Stimulated activated naive CD8-positive, alpha-beta T cell treated with anti-CD3 and anti-CD28 coated beads, Interleukin-15, amount 100 ng/mL, for 72 hours (primary cell): ENCODE measurements at regions not wholly inside any gene's neighbourhood (a gene's known extent, or its start where the extent isn't known, plus 50 kb on each side); places are given as distances from the start of the nearest gene placed in this dataset.
"Not testable (repeated sequence)": the region's sequence is repeated elsewhere in the genome, so short reads cannot be mapped to it uniquely, and the experiment has no call there.

Source experiments
- ATAC-seq: fragments of 150-1000 bp; cut with Tn5 transposase; 2 replicates; pipeline ENCODE4 v1.10.0; 2021; ENCODE audit warnings: mild to moderate bottlenecking, moderate library complexity
- DNase-seq, 2 donors: peaks; one replicate each; pipeline ENCODE4 v3.0.0; 2021 to 2022
- H3K27ac Mint-ChIP-seq, 2 donors: one replicate each; pipeline ENCODE4 v1.8.0; 2022; ENCODE audit warnings: mild to moderate bottlenecking in 2 of 2, mixed read lengths in 2 of 2, moderate library complexity in 2 of 2
- H3K27me3 Mint-ChIP-seq: one replicate; pipeline ENCODE4 v1.8.0; 2022; ENCODE audit warnings: mixed read lengths
- H3K4me1 Mint-ChIP-seq: one replicate; pipeline ENCODE4 v1.8.0; 2022; ENCODE audit warnings: mild to moderate bottlenecking, mixed read lengths
- H3K4me3 Mint-ChIP-seq, 2 donors: one replicate each; pipeline ENCODE4 v1.8.0; 2022; ENCODE audit warnings: mild to moderate bottlenecking in 2 of 2, mixed read lengths in 2 of 2, moderate library complexity in 1 of 2
- H3K9me3 Mint-ChIP-seq, 2 donors: one replicate each; pipeline ENCODE4 v1.8.0; 2022; ENCODE audit warnings: mixed read lengths in 2 of 2

GRCh38 chr4:130722361-130722760 is 1626.4 kb downstream of the C4orf33 start:
- no peaks in the 10 kb centered on the region for H3K4me1 Mint-ChIP-seq
- ATAC-seq (no peak), DNase-seq (no peak)
- peaks cover 4 to 5% of the 10 kb centered on the region in 2 donors for H3K9me3 Mint-ChIP-seq
- H3K27me3 Mint-ChIP-seq = no peaks in the 10 kb centered on the region
- H3K27ac Mint-ChIP-seq = no peak overlapping the region
- H3K4me3 Mint-ChIP-seq = no peak overlapping the region

GRCh38 chr4:130736436-130737185 is 1640.7 kb downstream of the C4orf33 start:
- ATAC-seq (no peak), DNase-seq (no peak)
- Mint-ChIP-seq H3K4me1 (no peaks in the 10 kb centered on the region), H3K27me3 (no peaks in the 10 kb centered on the region), H3K4me3 (no peak overlapping the region), H3K27ac (no peak overlapping the region), H3K9me3 (peaks cover 15 to 30% of the 10 kb centered on the region in 2 donors)

- DNase-seq = no peak
- no peak overlapping the region for H3K4me3 Mint-ChIP-seq
- no peak for ATAC-seq
- H3K4me1 Mint-ChIP-seq = no peaks in the 10 kb centered on the region
- no peak overlapping the region for H3K27ac Mint-ChIP-seq
- H3K27me3 Mint-ChIP-seq = no peaks in the 10 kb centered on the region
- peaks cover 20 to 37% of the 10 kb centered on the region in 2 donors for H3K9me3 Mint-ChIP-seq
These were observed 1642.3 kb downstream of the C4orf33 start for GRCh38 chr4:130738233-130738632.

GRCh38 chr4:130747842-130748241 is 1651.9 kb downstream of the C4orf33 start:
- H3K9me3 Mint-ChIP-seq = peaks cover 6 to 7% of the 10 kb centered on the region in 2 donors
- no peaks in the 10 kb centered on the region for H3K4me1 Mint-ChIP-seq
- H3K27ac Mint-ChIP-seq = no peak overlapping the region
- no peak overlapping the region for H3K4me3 Mint-ChIP-seq
- ATAC-seq (no peak), DNase-seq (no peak)
- H3K27me3 Mint-ChIP-seq = no peaks in the 10 kb centered on the region

GRCh38 chr4:130753926-130754325 is 1658.0 kb downstream of the C4orf33 start:
- Mint-ChIP-seq H3K4me1 (no peaks in the 10 kb centered on the region), H3K27ac (no peak overlapping the region), H3K9me3 (peaks cover 5 to 14% of the 10 kb centered on the region in 2 donors), H3K27me3 (no peaks in the 10 kb centered on the region), H3K4me3 (no peak overlapping the region)
- ATAC-seq = no peak
- DNase-seq = no peak

- Mint-ChIP-seq H3K4me1 (no peaks in the 10 kb centered on the region), H3K27ac (no peak overlapping the region), H3K27me3 (no peaks in the 10 kb centered on the region), H3K9me3 (peaks cover 5 to 6% of the 10 kb centered on the region in 2 donors), H3K4me3 (no peak overlapping the region)
- ATAC-seq (no peak), DNase-seq (no peak)
These were observed 1664.3 kb downstream of the C4orf33 start for GRCh38 chr4:130760246-130760645.

- DNase-seq, ATAC-seq, H3K27ac Mint-ChIP-seq, H3K4me1 Mint-ChIP-seq, H3K27me3 Mint-ChIP-seq, H3K4me3 Mint-ChIP-seq: not testable (repeated sequence)
- peaks cover 11 to 39% of the 10 kb centered on the region in 2 donors for H3K9me3 Mint-ChIP-seq
These were observed 1671.4 kb downstream of the C4orf33 start for GRCh38 chr4:130767384-130767783.

- not testable (repeated sequence) for H3K4me3 Mint-ChIP-seq, ATAC-seq, H3K4me1 Mint-ChIP-seq, H3K27me3 Mint-ChIP-seq, H3K27ac Mint-ChIP-seq, DNase-seq
- H3K9me3 Mint-ChIP-seq = peaks cover 23 to 33% of the 10 kb centered on the region in 2 donors
These were observed 1677.0 kb downstream of the C4orf33 start for GRCh38 chr4:130772966-130773365.

GRCh38 chr4:130808492-130808891 is 1712.5 kb downstream of the C4orf33 start:
- DNase-seq (no peak), ATAC-seq (no peak)
- no peaks in the 10 kb centered on the region for H3K4me1 Mint-ChIP-seq
- no peaks in the 10 kb centered on the region for H3K9me3 Mint-ChIP-seq
- H3K27me3 Mint-ChIP-seq = no peaks in the 10 kb centered on the region
- H3K27ac Mint-ChIP-seq = no peak overlapping the region
- H3K4me3 Mint-ChIP-seq = no peak overlapping the region

- Mint-ChIP-seq H3K27ac (no peak overlapping the region), H3K4me3 (no peak overlapping the region), H3K27me3 (no peaks in the 10 kb centered on the region), H3K9me3 (peaks cover 4 to 13% of the 10 kb centered on the region in 2 donors), H3K4me1 (no peaks in the 10 kb centered on the region)
- no peak for ATAC-seq
- DNase-seq = no peak
These were observed 1716.3 kb downstream of the C4orf33 start for GRCh38 chr4:130812117-130812765.

GRCh38 chr4:130814896-130815295 is 1718.9 kb downstream of the C4orf33 start:
- no peaks in the 10 kb centered on the region for H3K27me3 Mint-ChIP-seq
- ATAC-seq (no peak), DNase-seq (no peak)
- H3K27ac Mint-ChIP-seq = no peak overlapping the region
- no peak overlapping the region for H3K4me3 Mint-ChIP-seq
- peaks cover 4 to 13% of the 10 kb centered on the region in 2 donors for H3K9me3 Mint-ChIP-seq
- no peaks in the 10 kb centered on the region for H3K4me1 Mint-ChIP-seq

- Mint-ChIP-seq H3K9me3 (peaks cover 7% of the 10 kb centered on the region in 2 donors), H3K4me1 (no peaks in the 10 kb centered on the region)
These were observed 1724.5 kb downstream of the C4orf33 start for GRCh38 chr4:130820448-130820847.

GRCh38 chr4:130825284-130825683 is 1729.3 kb downstream of the C4orf33 start:
- Mint-ChIP-seq H3K27ac (no peak overlapping the region), H3K4me1 (no peaks in the 10 kb centered on the region), H3K27me3 (no peaks in the 10 kb centered on the region), H3K4me3 (no peak overlapping the region), H3K9me3 (peaks cover 8 to 12% of the 10 kb centered on the region in 2 donors)
- DNase-seq (no peak), ATAC-seq (no peak)

More at GRCh38 chr4:130820448-130820847, 1724.5 kb downstream of the C4orf33 start:
- DNase-seq (no peak), ATAC-seq (no peak)
- no peak overlapping the region for H3K4me3 Mint-ChIP-seq
- H3K27ac Mint-ChIP-seq = no peak overlapping the region
- no peaks in the 10 kb centered on the region for H3K27me3 Mint-ChIP-seq

GRCh38 chr4:130850019-130850524 is 1754.1 kb downstream of the C4orf33 start:
- Mint-ChIP-seq H3K9me3 (peaks cover 0 to 8% of the 10 kb centered on the region in 2 donors), H3K4me3 (no peak overlapping the region), H3K27ac (no peak overlapping the region), H3K27me3 (no peaks in the 10 kb centered on the region), H3K4me1 (no peaks in the 10 kb centered on the region)
- no peak for ATAC-seq
- DNase-seq = no peak

GRCh38 chr4:130851107-130851506 is 1755.2 kb downstream of the C4orf33 start:
- no peak for ATAC-seq

GRCh38 chr4:130851932-130852331 is 1756.0 kb downstream of the C4orf33 start:
- no peaks in the 10 kb centered on the region for H3K4me1 Mint-ChIP-seq
- ATAC-seq (no peak), DNase-seq (no peak)
- no peak overlapping the region for H3K4me3 Mint-ChIP-seq
- no peak overlapping the region for H3K27ac Mint-ChIP-seq
- H3K9me3 Mint-ChIP-seq = peaks cover 5 to 8% of the 10 kb centered on the region in 2 donors
- H3K27me3 Mint-ChIP-seq = no peaks in the 10 kb centered on the region

More at GRCh38 chr4:130851107-130851506, 1755.2 kb downstream of the C4orf33 start:
- no peak overlapping the region for H3K27ac Mint-ChIP-seq
- peaks cover 5 to 8% of the 10 kb centered on the region in 2 donors for H3K9me3 Mint-ChIP-seq
- no peak for DNase-seq
- no peak overlapping the region for H3K4me3 Mint-ChIP-seq
- H3K27me3 Mint-ChIP-seq = no peaks in the 10 kb centered on the region
- H3K4me1 Mint-ChIP-seq = no peaks in the 10 kb centered on the region
